ENCODE measurements at regions not wholly inside any gene's neighbourhood (a gene's known extent, or its start where the extent isn't known, plus 50 kb on each side); places are given as distances from the start of the nearest gene placed in this dataset.

DNA sequence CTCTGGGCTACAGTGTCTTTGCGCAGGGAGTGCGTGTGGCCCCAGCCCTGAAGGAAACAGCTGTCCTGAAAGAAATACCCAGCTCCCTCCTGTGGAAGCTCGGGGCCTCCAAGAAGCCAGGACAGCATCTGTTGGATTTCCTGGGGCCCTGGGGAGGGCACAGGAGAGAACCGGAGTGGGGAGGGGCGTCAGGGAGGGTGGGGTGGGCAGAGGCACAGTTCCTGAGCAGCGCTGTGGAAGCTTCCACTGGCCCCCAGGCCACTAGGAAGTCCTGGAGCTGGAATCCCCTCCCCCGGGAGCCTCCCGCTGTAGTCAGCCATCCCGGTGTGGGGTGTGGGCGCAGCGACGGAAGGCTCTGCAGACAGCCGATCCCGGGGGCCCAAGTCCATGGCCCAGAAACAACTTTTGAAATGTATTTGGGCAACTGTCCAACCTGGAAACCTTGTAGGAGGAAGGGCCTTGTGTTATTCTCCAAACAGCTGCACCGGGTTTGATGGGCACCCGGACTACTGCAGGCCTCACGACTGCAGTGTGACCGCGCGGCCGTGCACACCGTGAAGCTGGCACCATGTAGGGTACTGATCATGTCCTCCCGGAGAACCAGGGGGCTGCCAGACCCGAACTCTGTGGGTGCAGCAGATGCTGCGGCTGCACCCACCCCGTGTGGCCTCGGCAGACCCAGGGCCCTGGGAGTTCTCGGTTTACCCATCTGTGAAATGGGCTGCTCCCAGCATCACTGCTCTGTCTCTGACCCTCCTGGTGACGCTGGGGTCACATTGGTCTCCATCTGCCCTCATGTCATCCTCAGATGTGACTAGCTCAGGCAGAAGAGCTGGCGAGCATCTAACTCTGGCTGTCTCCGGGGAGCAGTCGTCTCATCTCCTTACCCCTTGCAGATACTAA lies 68.5 kb upstream of the HMX1 start:
- Mint-ChIP-seq H3K27ac (peak overlapping the region; percentile 36 to 86 (median 60)), H3K4me1 (peaks cover 4% of the 10 kb centered on the region), H3K36me3 (ENCODE audit: low read depth) (no peaks in the 10 kb centered on the region), H3K27me3 (ENCODE audit: low read depth) (peaks cover 21% of the 10 kb centered on the region), H3K9me3 (peaks cover 13% of the 10 kb centered on the region), H3K4me3 (peak overlapping the region; percentile 46 to 74 (median 47))
- TF ChIP-seq, protein P1, sequence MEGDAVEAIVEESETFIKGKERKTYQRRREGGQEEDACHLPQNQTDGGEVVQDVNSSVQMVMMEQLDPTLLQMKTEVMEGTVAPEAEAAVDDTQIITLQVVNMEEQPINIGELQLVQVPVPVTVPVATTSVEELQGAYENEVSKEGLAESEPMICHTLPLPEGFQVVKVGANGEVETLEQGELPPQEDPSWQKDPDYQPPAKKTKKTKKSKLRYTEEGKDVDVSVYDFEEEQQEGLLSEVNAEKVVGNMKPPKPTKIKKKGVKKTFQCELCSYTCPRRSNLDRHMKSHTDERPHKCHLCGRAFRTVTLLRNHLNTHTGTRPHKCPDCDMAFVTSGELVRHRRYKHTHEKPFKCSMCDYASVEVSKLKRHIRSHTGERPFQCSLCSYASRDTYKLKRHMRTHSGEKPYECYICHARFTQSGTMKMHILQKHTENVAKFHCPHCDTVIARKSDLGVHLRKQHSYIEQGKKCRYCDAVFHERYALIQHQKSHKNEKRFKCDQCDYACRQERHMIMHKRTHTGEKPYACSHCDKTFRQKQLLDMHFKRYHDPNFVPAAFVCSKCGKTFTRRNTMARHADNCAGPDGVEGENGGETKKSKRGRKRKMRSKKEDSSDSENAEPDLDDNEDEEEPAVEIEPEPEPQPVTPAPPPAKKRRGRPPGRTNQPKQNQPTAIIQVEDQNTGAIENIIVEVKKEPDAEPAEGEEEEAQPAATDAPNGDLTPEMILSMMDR (IDR thresholded peaks at IDR 0.05; ENCODE audit: unreplicated experiment in 3 of 3), result no peak

GRCh38 chr4:8939160-8939839 lies 67.7 kb upstream of the HMX1 start:
- H3K4me3 Mint-ChIP-seq, result peak overlapping the region; percentile 46 to 74 (median 47)
- peaks cover 19% of the 10 kb centered on the region for H3K9me3 Mint-ChIP-seq
- TF ChIP-seq, protein P1 (IDR thresholded peaks at IDR 0.05; ENCODE audit: unreplicated experiment in 3 of 3), result no peak
- H3K36me3 Mint-ChIP-seq (ENCODE audit: low read depth), result no peaks in the 10 kb centered on the region
- H3K4me1 Mint-ChIP-seq, result peaks cover 4% of the 10 kb centered on the region
- peaks cover 22% of the 10 kb centered on the region for H3K27me3 Mint-ChIP-seq (ENCODE audit: low read depth)
- peak overlapping the region; percentile 36 to 86 (median 60) for H3K27ac Mint-ChIP-seq

GRCh38 chr4:8938623-8939022 lies 67.0 kb upstream of the HMX1 start:
- H3K9me3 Mint-ChIP-seq, result peaks cover 23% of the 10 kb centered on the region
- peaks cover 21% of the 10 kb centered on the region for H3K27me3 Mint-ChIP-seq (ENCODE audit: low read depth)
- no peak overlapping the region for H3K4me3 Mint-ChIP-seq
- no peak overlapping the region for H3K27ac Mint-ChIP-seq
- TF ChIP-seq, protein P1 (IDR thresholded peaks at IDR 0.05; ENCODE audit: unreplicated experiment in 3 of 3), result no peak
- peaks cover 4% of the 10 kb centered on the region for H3K4me1 Mint-ChIP-seq
- no peaks in the 10 kb centered on the region for H3K36me3 Mint-ChIP-seq (ENCODE audit: low read depth)

DNA sequence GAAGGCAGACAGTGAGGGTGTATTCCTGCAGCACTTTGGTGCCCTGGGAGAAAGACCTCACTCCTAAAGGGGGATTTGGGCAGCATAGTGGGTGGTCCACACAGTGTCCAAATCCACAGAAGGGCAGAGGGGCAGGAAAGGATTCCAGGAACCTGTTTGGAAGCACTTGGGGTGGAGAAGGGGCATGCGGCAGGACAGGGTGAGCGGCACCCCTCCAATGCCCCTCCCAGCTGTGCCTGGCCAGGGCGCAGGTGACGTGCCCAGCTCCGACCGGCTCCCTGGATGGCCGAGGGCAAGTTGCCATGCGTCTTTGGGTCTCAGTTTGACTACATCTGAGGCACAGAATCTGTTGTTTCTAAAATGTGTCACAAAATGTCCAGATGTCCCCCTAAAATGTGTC lies 66.5 kb upstream of the HMX1 start:
- Mint-ChIP-seq H3K4me1 (peaks cover 4% of the 10 kb centered on the region), H3K27ac (no peak overlapping the region), H3K9me3 (peaks cover 23% of the 10 kb centered on the region), H3K36me3 (ENCODE audit: low read depth) (no peaks in the 10 kb centered on the region), H3K27me3 (ENCODE audit: low read depth) (peaks cover 21% of the 10 kb centered on the region), H3K4me3 (no peak overlapping the region)
- TF ChIP-seq, protein P1 (IDR thresholded peaks at IDR 0.05; ENCODE audit: unreplicated experiment in 3 of 3), result no peak

- H3K9me3 Mint-ChIP-seq, result peaks cover 26% of the 10 kb centered on the region
- no peak overlapping the region for H3K27ac Mint-ChIP-seq
- H3K36me3 Mint-ChIP-seq (ENCODE audit: low read depth), result no peaks in the 10 kb centered on the region
- peaks cover 8% of the 10 kb centered on the region for H3K27me3 Mint-ChIP-seq (ENCODE audit: low read depth)
- TF ChIP-seq, protein P1 (IDR thresholded peaks at IDR 0.05; ENCODE audit: unreplicated experiment in 3 of 3), result no peak
- H3K4me3 Mint-ChIP-seq, result no peak overlapping the region
- no peaks in the 10 kb centered on the region for H3K4me1 Mint-ChIP-seq
Measured at GRCh38 chr4:8932884-8933283, 61.2 kb upstream of the HMX1 start.
